ENCODE measurements at regions not wholly inside any gene's neighbourhood (a gene's known extent, or its start where the extent isn't known, plus 50 kb on each side); places are given as distances from the start of the nearest gene placed in this dataset.

GRCh38 chr3:3560591-3561311, 238.5 kb upstream of the LRRN1 start:
- Mint-ChIP-seq H3K4me1 (ENCODE audit: low read depth) (peaks cover 25% of the 10 kb centered on the region), H3K4me3 (ENCODE audit: unreplicated experiment) (no peak overlapping the region), H3K27ac (ENCODE audit: unreplicated experiment) (peak overlapping the region; percentile 75), H3K36me3 (ENCODE audit: low read depth) (peaks cover 2% of the 10 kb centered on the region), H3K27me3 (ENCODE audit: low read depth) (no peaks in the 10 kb centered on the region), H3K9me3 (ENCODE audit: low read depth) (peaks cover 10% of the 10 kb centered on the region)
- no peak for TF ChIP-seq CTCF (IDR thresholded peaks at IDR 0.05)
- DNase-seq (ENCODE audit: low spot score): no peak

- Mint-ChIP-seq H3K36me3 (ENCODE audit: low read depth) (peaks cover 2% of the 10 kb centered on the region), H3K27me3 (ENCODE audit: low read depth) (no peaks in the 10 kb centered on the region), H3K4me3 (ENCODE audit: unreplicated experiment) (no peak overlapping the region), H3K9me3 (ENCODE audit: low read depth) (peaks cover 10% of the 10 kb centered on the region), H3K27ac (ENCODE audit: unreplicated experiment) (peak overlapping the region; percentile 75), H3K4me1 (ENCODE audit: low read depth) (peaks cover 25% of the 10 kb centered on the region)
- TF ChIP-seq CTCF (IDR thresholded peaks at IDR 0.05): no peak
- DNase-seq (ENCODE audit: low spot score): no peak
Measured at GRCh38 chr3:3559786-3560185, 239.4 kb upstream of the LRRN1 start.

GRCh38 chr3:3556078-3556477, 243.2 kb upstream of the LRRN1 start:
- Mint-ChIP-seq H3K9me3 (ENCODE audit: low read depth) (peaks cover 10% of the 10 kb centered on the region), H3K27ac (ENCODE audit: unreplicated experiment) (no peak overlapping the region), H3K36me3 (ENCODE audit: low read depth) (peaks cover 2% of the 10 kb centered on the region), H3K4me1 (ENCODE audit: low read depth) (peaks cover 27% of the 10 kb centered on the region), H3K4me3 (ENCODE audit: unreplicated experiment) (no peak overlapping the region), H3K27me3 (ENCODE audit: low read depth) (no peaks in the 10 kb centered on the region)
- DNase-seq (ENCODE audit: low spot score): no peak
- TF ChIP-seq CTCF (IDR thresholded peaks at IDR 0.05): no peak

GRCh38 chr3:3553236-3553635, 246.0 kb upstream of the LRRN1 start:
- H3K4me3 Mint-ChIP-seq (ENCODE audit: unreplicated experiment): no peak overlapping the region
- H3K27me3 Mint-ChIP-seq (ENCODE audit: low read depth): no peaks in the 10 kb centered on the region
- H3K9me3 Mint-ChIP-seq (ENCODE audit: low read depth): peaks cover 23% of the 10 kb centered on the region
- peaks cover 7% of the 10 kb centered on the region for H3K36me3 Mint-ChIP-seq (ENCODE audit: low read depth)
- peaks cover 11% of the 10 kb centered on the region for H3K4me1 Mint-ChIP-seq (ENCODE audit: low read depth)
- no peak for DNase-seq (ENCODE audit: low spot score)
- no peak for TF ChIP-seq CTCF (IDR thresholded peaks at IDR 0.05)
- no peak overlapping the region for H3K27ac Mint-ChIP-seq (ENCODE audit: unreplicated experiment)

- Mint-ChIP-seq H3K4me1 (ENCODE audit: low read depth) (peaks cover 11% of the 10 kb centered on the region), H3K9me3 (ENCODE audit: low read depth) (peaks cover 24% of the 10 kb centered on the region), H3K27me3 (ENCODE audit: low read depth) (no peaks in the 10 kb centered on the region), H3K27ac (ENCODE audit: unreplicated experiment) (peak overlapping the region; percentile 5), H3K36me3 (ENCODE audit: low read depth) (peaks cover 7% of the 10 kb centered on the region), H3K4me3 (ENCODE audit: unreplicated experiment) (no peak overlapping the region)
- no peak for DNase-seq (ENCODE audit: low spot score)
- no peak for TF ChIP-seq CTCF (IDR thresholded peaks at IDR 0.05)
Measured at GRCh38 chr3:3552761-3553160, 246.5 kb upstream of the LRRN1 start.

All from chondrocyte (in vitro differentiated cells).